ENCODE measurements at regions not wholly inside any gene's neighbourhood (a gene's known extent, or its start where the extent isn't known, plus 50 kb on each side); places are given as distances from the start of the nearest gene placed in this dataset.
A peak's percentile ranks its signal among the peaks of the same experiment; 100 is the strongest.
"Not testable (repeated sequence)": the region's sequence is repeated elsewhere in the genome, so short reads cannot be mapped to it uniquely, and the experiment has no call there.

GRCh38 chr5:11392-11791 lies 80.6 kb upstream of the PLEKHG4B start:
- H3K9me3 Mint-ChIP-seq; H3K36me3 Mint-ChIP-seq; H3K4me1 Mint-ChIP-seq; H3K27ac Mint-ChIP-seq; H3K4me3 Mint-ChIP-seq; ATAC-seq (replicated peaks): not testable (repeated sequence)
- peak; percentile 24 for DNase-seq
- peaks cover 0 to 12% of the 10 kb centered on the region in 2 donors for H3K27me3 Mint-ChIP-seq

GRCh38 chr5:11898-12297 lies 80.1 kb upstream of the PLEKHG4B start:
- ATAC-seq (replicated peaks) (no peak), DNase-seq (no peak)
- peaks cover 0 to 16% of the 10 kb centered on the region in 2 donors for H3K27me3 Mint-ChIP-seq
- H3K27ac Mint-ChIP-seq: no peak overlapping the region
- no peaks in the 10 kb centered on the region for H3K4me1 Mint-ChIP-seq
- H3K36me3 Mint-ChIP-seq: no peaks in the 10 kb centered on the region
- no peaks in the 10 kb centered on the region for H3K9me3 Mint-ChIP-seq
- H3K4me3 Mint-ChIP-seq: no peak overlapping the region

GRCh38 chr5:13234-13633 lies 78.7 kb upstream of the PLEKHG4B start:
- Mint-ChIP-seq H3K27ac (no peak overlapping the region), H3K27me3 (peaks cover 0 to 21% of the 10 kb centered on the region in 2 donors), H3K4me3 (no peak overlapping the region), H3K9me3 (no peaks in the 10 kb centered on the region), H3K4me1 (no peaks in the 10 kb centered on the region), H3K36me3 (no peaks in the 10 kb centered on the region)
- DNase-seq (no peak), ATAC-seq (replicated peaks) (no peak)

- not testable (repeated sequence) for DNase-seq; ATAC-seq (replicated peaks); H3K36me3 Mint-ChIP-seq; H3K4me3 Mint-ChIP-seq; H3K9me3 Mint-ChIP-seq; H3K4me1 Mint-ChIP-seq; H3K27ac Mint-ChIP-seq
- H3K27me3 Mint-ChIP-seq: peaks cover 3 to 32% of the 10 kb centered on the region in 2 donors
Observed at GRCh38 chr5:14676-15075, 77.3 kb upstream of the PLEKHG4B start.

- not testable (repeated sequence) for DNase-seq; H3K9me3 Mint-ChIP-seq; H3K36me3 Mint-ChIP-seq; H3K4me3 Mint-ChIP-seq; H3K27ac Mint-ChIP-seq; ATAC-seq (replicated peaks); H3K4me1 Mint-ChIP-seq
- peaks cover 17 to 75% of the 10 kb centered on the region in 2 donors for H3K27me3 Mint-ChIP-seq
Observed at GRCh38 chr5:20276-20675, 71.7 kb upstream of the PLEKHG4B start.

GRCh38 chr5:21654-22233 lies 70.2 kb upstream of the PLEKHG4B start:
- ATAC-seq (replicated peaks) (no peak), DNase-seq (no peak)
- H3K4me1 Mint-ChIP-seq: no peaks in the 10 kb centered on the region
- no peak overlapping the region for H3K4me3 Mint-ChIP-seq
- no peak overlapping the region for H3K27ac Mint-ChIP-seq
- H3K27me3 Mint-ChIP-seq: peaks cover 17 to 60% of the 10 kb centered on the region in 2 donors
- peaks cover 0 to 1% of the 10 kb centered on the region in 2 donors for H3K36me3 Mint-ChIP-seq
- H3K9me3 Mint-ChIP-seq: peaks cover 4 to 6% of the 10 kb centered on the region in 2 donors

GRCh38 chr5:23907-24306 lies 68.1 kb upstream of the PLEKHG4B start:
- not testable (repeated sequence) for ATAC-seq (replicated peaks); H3K27ac Mint-ChIP-seq; H3K36me3 Mint-ChIP-seq; H3K4me1 Mint-ChIP-seq; H3K4me3 Mint-ChIP-seq; DNase-seq
- peaks cover 17 to 58% of the 10 kb centered on the region in 2 donors for H3K27me3 Mint-ChIP-seq
- peaks cover 14 to 19% of the 10 kb centered on the region in 2 donors for H3K9me3 Mint-ChIP-seq

GRCh38 chr5:25067-25466 lies 66.9 kb upstream of the PLEKHG4B start:
- DNase-seq; H3K36me3 Mint-ChIP-seq; ATAC-seq (replicated peaks); H3K27ac Mint-ChIP-seq; H3K4me3 Mint-ChIP-seq; H3K4me1 Mint-ChIP-seq: not testable (repeated sequence)
- Mint-ChIP-seq H3K27me3 (peaks cover 14 to 47% of the 10 kb centered on the region in 2 donors), H3K9me3 (peaks cover 15 to 21% of the 10 kb centered on the region in 2 donors)

- peaks cover 3 to 11% of the 10 kb centered on the region in 2 donors for H3K4me1 Mint-ChIP-seq
- ATAC-seq (replicated peaks): no peak
- H3K9me3 Mint-ChIP-seq: peaks cover 11 to 17% of the 10 kb centered on the region in 2 donors
- H3K27me3 Mint-ChIP-seq: peaks cover 8 to 14% of the 10 kb centered on the region in 2 donors
- H3K4me3 Mint-ChIP-seq: no peak overlapping the region
- H3K36me3 Mint-ChIP-seq: peaks cover 8 to 9% of the 10 kb centered on the region in 2 donors
- no peak for DNase-seq
- no peak overlapping the region for H3K27ac Mint-ChIP-seq
Observed at GRCh38 chr5:30131-30530, 61.8 kb upstream of the PLEKHG4B start.

GRCh38 chr5:30556-30955 lies 61.4 kb upstream of the PLEKHG4B start:
- H3K4me3 Mint-ChIP-seq; H3K36me3 Mint-ChIP-seq; ATAC-seq (replicated peaks); H3K27ac Mint-ChIP-seq; DNase-seq: not testable (repeated sequence)
- H3K27me3 Mint-ChIP-seq: peaks cover 11 to 18% of the 10 kb centered on the region in 2 donors
- H3K4me1 Mint-ChIP-seq: peaks cover 3 to 11% of the 10 kb centered on the region in 2 donors
- H3K9me3 Mint-ChIP-seq: peaks cover 12 to 17% of the 10 kb centered on the region in 2 donors

- H3K4me3 Mint-ChIP-seq: no peak overlapping the region
- no peak overlapping the region for H3K27ac Mint-ChIP-seq
- H3K9me3 Mint-ChIP-seq: peaks cover 10 to 13% of the 10 kb centered on the region in 2 donors
- H3K27me3 Mint-ChIP-seq: peaks cover 13 to 15% of the 10 kb centered on the region in 2 donors
- H3K4me1 Mint-ChIP-seq: peaks cover 3 to 11% of the 10 kb centered on the region in 2 donors
- ATAC-seq (replicated peaks): no peak
- H3K36me3 Mint-ChIP-seq: peaks cover 8 to 9% of the 10 kb centered on the region in 2 donors
- no peak for DNase-seq
Observed at GRCh38 chr5:32165-32564, 59.8 kb upstream of the PLEKHG4B start.

- peaks cover 32 to 34% of the 10 kb centered on the region in 2 donors for H3K27me3 Mint-ChIP-seq
- not testable (repeated sequence) for ATAC-seq (replicated peaks); H3K4me3 Mint-ChIP-seq; H3K27ac Mint-ChIP-seq; H3K36me3 Mint-ChIP-seq; H3K4me1 Mint-ChIP-seq; H3K9me3 Mint-ChIP-seq; DNase-seq
Observed at GRCh38 chr5:35521-35920, 56.4 kb upstream of the PLEKHG4B start.

- not testable (repeated sequence) for H3K27ac Mint-ChIP-seq, H3K4me1 Mint-ChIP-seq, H3K9me3 Mint-ChIP-seq, H3K4me3 Mint-ChIP-seq, H3K36me3 Mint-ChIP-seq, DNase-seq
- H3K27me3 Mint-ChIP-seq: peaks cover 30 to 35% of the 10 kb centered on the region in 2 donors
- ATAC-seq (replicated peaks): peak in 1 of 2 donors; percentile 47
Observed at GRCh38 chr5:37207-37606, 54.8 kb upstream of the PLEKHG4B start.

GRCh38 chr5:39979-40583 lies 51.9 kb upstream of the PLEKHG4B start:
- no peak for ATAC-seq (replicated peaks)
- no peak overlapping the region for H3K4me3 Mint-ChIP-seq
- DNase-seq: no peak
- H3K36me3 Mint-ChIP-seq: no peaks in the 10 kb centered on the region
- H3K27ac Mint-ChIP-seq: no peak overlapping the region
- H3K4me1 Mint-ChIP-seq: peaks cover 0 to 1% of the 10 kb centered on the region in 2 donors
- H3K9me3 Mint-ChIP-seq: peaks cover 0 to under 1% of the 10 kb centered on the region in 2 donors
- peaks cover 33 to 37% of the 10 kb centered on the region in 2 donors for H3K27me3 Mint-ChIP-seq
